HG03066 (cell line): ENCODE measurements at regions not wholly inside any gene's neighbourhood (a gene's known extent, or its start where the extent isn't known, plus 50 kb on each side); places are given as distances from the start of the nearest gene placed in this dataset.
"Not testable (repeated sequence)": the region's sequence is repeated elsewhere in the genome, so short reads cannot be mapped to it uniquely, and the experiment has no call there.

Source experiments
- ATAC-seq: cut with Tn5 transposase; IDR thresholded peaks from one replicate; pipeline ENCODE4 v1.9.1; 2021; ENCODE audit warnings: low read depth; ENCODE audit not compliant: unreplicated experiment

GRCh38 chr15:84360902-84361301, 125.3 kb downstream of the GOLGA6L4 start:
- ATAC-seq: not testable (repeated sequence)

DNA sequence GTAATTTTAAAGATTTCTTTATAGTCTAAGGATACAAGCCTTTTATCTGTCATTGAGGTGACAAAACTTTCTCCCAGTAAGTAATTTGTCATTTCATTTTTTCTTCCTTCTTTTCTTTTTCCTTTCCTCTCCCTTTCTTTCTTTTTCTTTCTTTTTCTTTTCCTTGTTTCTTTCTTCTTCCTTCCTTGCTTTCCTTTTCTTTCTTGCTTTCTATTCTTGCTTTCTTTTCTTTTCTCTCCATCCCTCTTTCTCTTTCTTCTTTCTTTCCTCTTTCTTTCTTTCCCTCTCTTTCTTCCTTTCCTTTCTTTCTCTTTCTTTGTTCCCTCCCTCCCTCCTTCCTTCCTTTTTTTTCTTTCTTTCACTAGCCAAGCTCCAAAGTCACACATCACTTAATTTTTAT, 148.8 kb downstream of the GOLGA6L4 start:
- not testable (repeated sequence) for ATAC-seq

DNA sequence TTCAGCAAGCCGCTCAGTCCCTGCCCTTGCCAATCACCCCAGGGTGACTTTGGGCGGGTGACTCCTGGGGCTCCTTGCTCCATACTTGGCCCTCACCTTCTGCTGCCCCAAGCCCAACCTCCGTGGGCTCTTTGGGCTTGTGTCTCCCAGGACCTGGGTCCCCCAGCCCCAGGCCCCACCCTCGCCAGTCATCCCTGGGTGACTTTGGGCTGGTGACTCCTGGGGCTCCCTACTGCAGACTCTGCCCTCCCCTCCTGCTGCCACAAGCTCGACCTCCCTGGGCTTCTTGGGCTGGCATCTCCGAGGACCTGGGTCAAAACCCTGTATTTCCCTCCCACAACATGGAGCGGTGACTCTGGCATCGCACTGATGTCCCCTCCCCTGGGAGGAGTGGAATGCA, 151.5 kb downstream of the GOLGA6L4 start:
- no peak for ATAC-seq

- not testable (repeated sequence) for ATAC-seq
These were observed 152.6 kb downstream of the GOLGA6L4 start for GRCh38 chr15:84388201-84388600.

DNA sequence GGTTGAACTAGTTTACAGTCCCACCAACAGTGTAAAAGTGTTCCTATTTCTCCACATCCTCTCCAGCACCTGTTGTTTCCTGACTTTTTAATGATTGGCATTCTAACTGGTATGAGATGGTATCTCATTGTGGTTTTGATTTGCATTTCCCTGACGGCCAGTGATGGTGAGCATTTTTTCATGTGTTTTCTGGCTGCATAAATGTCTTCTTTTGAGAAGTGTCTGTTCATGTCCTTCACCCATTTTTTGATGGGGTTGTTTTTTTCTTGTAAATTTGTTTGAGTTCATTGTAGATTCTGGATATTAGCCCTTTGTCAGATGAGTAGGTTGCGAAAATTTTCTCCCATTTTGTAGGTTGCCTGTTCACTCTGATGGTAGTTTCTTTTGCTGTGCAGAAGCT, 153.1 kb downstream of the GOLGA6L4 start:
- not testable (repeated sequence) for ATAC-seq

DNA sequence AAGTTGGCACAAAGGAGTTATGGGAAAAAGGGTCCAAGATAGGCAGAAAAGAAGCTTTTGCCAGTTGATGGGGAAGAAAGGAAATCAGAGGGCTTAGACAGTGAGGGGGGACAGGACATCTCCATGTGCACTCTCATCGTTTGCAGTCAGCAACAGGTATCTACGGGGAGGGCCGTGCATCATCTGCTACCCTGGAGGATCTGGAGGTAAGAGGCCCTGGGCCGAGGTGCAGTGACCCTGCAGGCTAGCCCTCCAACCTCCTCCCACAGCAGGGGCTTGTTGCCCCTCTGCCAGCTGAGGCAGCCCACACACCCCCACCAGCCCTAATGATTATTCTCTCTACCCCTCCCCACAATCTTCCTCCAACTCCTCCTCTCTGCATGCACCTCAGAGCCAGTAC, 154.8 kb downstream of the GOLGA6L4 start:
- not testable (repeated sequence) for ATAC-seq

- no peak for ATAC-seq
These were observed 155.6 kb downstream of the GOLGA6L4 start for GRCh38 chr15:84391191-84391590.

DNA sequence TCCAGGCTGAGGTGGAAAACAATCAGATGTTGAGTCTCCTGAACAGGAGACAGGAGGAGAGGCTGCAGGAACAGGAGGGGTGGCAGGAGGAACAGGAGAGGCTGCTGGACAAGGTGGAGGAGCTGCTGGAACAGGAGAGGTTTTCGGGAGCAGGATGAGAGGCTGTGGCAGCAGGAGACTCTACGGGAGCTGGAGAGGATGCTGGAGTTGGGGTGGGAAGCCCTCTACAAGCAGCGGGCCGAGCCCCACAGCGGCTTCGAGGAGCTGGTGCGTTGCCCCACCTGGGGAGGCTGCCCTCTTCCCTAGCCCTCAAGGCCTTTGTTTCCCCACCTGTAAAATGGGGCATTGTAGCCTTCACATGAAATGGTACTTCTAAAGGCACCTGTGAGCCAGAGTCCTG, 156.4 kb downstream of the GOLGA6L4 start:
- not testable (repeated sequence) for ATAC-seq

DNA sequence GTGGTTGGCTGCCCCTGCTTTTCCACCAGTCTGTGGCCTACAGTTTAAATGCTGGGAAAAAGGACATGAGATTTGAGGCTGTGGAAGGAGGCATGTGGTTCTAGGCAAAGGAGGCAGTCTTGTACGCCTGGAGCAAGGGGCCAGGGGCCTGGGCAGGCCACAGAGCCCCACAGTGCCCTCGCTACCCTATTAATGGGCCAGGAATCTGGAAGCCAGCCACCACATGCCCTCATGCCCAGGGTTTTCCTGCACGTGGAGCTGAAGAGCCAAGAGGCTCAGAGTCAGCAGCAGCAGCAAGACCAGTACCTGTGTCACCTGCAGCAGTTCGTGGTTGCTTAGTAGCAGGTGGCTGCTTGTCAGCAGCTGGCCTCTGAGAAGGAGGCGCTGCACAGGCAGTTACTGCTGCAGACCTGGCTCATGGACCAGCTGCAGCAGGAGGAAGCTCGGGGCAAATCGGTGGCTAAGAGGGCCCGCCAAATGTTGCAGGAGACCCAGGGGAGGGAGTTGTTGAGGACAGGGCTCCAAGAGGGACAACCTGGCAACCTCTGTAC, 157.9 kb downstream of the GOLGA6L4 start:
- not testable (repeated sequence) for ATAC-seq

DNA sequence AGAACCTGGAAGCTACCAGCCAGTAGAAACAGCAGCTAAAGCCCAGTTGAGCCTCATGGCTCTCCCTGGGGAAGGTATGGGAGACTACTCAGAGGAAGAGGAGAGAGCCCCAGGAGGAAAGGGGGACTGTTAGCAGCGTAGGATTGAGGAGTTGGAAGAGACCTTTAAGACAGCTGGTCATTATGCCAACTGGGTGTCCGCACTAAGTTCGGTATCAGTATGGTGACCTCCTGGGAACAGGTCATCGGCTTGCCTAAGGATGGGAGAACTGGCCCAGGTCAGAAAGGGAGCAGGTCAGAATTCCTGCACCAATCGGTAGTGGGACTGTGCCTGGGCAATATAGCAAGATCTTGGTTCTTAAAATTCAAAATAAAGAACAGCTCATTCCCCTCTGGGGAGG, 158.4 kb downstream of the GOLGA6L4 start:
- ATAC-seq: not testable (repeated sequence)

DNA sequence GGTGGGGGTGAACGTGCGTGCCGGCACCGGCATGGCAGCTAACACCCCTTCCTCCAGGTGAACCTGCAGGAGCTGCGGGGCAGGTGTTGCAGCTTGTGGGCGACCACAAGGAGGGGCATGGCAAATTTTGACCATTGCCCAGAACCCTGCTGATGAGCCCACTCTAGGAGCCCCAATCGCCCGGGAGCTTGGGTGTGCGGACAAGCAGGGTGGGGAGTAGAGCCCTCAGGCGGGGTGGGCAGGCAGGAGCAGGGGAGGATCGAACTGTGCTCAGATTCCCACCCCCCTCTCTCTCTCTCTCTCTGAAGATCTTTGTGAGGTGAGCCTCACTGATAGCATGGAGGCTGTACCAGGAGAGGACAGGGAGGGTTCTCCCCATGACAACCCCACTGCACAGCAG, 159.8 kb downstream of the GOLGA6L4 start:
- ATAC-seq: not testable (repeated sequence)

DNA sequence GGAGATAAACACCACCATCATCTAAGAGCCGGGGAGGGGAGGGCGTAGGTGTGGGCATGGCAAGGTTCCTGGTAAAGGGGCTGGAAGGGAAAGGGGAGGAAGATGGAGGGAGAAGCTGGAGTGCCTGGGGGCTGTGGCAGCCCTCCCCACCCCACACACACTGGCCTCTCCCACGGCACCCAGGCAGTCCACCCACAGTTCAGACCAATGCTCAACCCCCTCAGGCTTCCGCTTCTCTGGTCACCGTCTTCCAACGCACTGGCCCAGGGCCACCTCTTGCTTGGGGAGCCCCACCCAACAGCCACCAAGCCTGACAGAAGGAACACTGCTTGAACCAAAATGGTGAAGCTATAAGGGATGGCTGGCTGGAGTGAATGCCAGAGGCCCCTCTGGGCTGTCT, 160.3 kb downstream of the GOLGA6L4 start:
- not testable (repeated sequence) for ATAC-seq

DNA sequence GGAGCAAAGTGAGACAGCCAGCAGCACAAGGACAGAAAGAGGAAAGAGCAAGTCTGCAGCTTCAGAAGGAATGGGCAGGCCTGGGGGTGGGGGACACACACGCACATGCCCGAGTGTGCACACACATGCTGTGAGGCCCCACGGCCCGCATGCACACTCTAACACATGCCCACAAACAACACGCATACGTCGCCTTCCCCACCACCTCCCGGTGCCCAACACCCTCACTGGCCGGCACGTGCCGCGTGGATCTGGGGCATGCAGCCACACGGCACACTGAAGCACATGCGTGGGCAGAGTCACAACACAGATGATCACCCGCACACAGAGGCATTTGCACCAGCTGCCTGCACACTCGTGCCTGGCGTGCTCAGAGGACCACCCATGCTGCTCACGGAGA, 161.5 kb downstream of the GOLGA6L4 start:
- not testable (repeated sequence) for ATAC-seq

GRCh38 chr15:84398087-84398486, 162.5 kb downstream of the GOLGA6L4 start:
- not testable (repeated sequence) for ATAC-seq

DNA sequence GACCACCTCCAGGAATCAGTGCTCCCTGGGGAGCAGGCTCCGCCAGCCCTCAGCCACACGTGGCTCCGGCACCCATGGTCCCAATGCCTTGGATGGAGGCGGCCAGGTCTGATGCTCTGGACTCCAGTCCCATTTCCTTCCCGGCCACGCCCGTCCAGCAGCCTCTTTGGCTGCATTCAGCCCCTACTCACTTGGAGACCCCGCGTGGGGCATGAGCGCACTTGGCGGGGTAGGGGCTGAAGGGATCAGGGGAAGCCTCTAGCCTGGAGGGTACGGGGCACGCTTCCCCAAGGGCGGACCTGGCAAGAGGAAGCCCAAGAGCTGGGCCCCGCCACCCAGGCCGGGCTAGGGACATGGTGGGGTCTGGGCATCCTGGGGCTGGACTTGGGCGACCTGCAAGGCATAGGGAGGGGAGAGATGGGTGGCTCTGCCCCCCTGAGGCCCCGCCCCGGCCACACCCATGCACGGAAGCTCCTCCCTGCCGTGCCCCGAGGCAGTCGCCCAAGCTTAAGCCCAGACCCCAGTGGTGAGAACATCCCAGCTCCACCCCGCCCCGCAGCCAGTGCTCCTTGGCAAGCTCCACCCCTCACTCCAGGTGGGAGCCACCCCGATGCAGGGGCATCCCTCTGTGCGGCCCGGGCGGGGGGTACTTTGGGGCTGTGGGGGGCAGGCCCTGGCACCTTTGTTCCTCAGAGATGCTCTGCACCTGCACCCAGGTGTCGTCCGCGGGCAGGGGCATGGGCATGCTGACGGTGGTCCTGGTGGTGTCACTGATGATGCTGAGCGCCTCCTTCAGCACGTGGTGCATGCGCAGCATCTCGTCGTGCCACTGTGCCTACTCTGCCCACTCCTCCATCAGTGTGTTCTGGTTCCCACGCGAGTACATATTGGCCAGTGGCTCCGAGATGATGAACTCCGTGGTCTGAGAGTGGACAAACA, 163.5 kb downstream of the GOLGA6L4 start:
- ATAC-seq: no peak

GRCh38 chr15:84400017-84400740, 164.6 kb downstream of the GOLGA6L4 start:
- no peak for ATAC-seq

- ATAC-seq: no peak
These were observed 165.2 kb downstream of the GOLGA6L4 start for GRCh38 chr15:84400820-84401219.

DNA sequence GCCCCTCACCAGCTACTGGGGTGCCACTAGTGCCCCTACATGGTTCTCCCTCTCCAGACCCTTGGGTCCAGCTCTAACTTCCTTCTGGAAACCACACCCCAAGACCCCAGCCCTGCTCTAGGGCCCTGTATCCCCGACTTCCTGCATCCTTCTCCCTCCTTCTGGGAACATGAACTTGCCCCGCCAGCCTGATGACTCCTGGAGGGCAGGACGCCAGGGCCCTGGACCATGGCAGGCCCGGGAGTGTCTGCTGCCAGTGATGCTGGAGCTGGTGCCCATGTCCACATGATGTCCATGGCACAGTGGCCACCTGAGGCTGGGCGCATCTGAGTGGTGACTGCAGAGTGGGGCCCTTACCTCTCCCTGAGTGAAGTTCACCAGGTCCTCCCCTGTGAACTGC, 165.9 kb downstream of the GOLGA6L4 start:
- ATAC-seq: not testable (repeated sequence)

GRCh38 chr15:84401891-84402840, 166.6 kb downstream of the GOLGA6L4 start:
- ATAC-seq: not testable (repeated sequence)
